ENCODE measurements at regions not wholly inside any gene's neighbourhood (a gene's known extent, or its start where the extent isn't known, plus 50 kb on each side); places are given as distances from the start of the nearest gene placed in this dataset.

DNA sequence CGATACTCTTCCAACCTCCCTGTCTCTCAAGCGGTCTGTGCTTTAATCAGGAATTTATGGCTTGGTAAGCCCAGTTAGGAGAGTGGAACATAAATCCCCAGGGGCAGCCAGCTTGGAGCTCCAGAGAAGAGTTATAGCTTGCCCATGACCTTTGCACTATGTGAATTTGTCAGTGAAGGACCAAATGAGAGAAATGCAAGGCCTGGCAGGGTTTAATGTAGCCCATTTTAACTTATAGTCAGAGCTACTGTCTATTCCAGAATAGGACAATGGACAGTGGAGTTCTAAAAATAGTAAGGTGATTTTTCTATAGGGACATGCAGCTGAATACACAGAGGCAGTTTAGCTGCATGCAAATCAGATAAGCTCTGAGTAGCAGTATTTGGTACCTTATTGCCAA lies 142.6 kb upstream of the CAV2 start:
- in situ Hi-C loops (cut with HindIII; ENCODE audit: low pct_ligation_motif_present, low sequenced_read_pairs): no loop called here
- Histone ChIP-seq H3K27me3 (replicated peaks) (no peaks in the 10 kb centered on the region), H3K27ac (peak overlapping the region; percentile 56), H3K4me3 (ENCODE audit: low read depth, low read length) (no peak overlapping the region), H3K36me3 (replicated peaks) (no peaks in the 10 kb centered on the region)
- no peak for DNase-seq
- TF ChIP-seq, protein P1, sequence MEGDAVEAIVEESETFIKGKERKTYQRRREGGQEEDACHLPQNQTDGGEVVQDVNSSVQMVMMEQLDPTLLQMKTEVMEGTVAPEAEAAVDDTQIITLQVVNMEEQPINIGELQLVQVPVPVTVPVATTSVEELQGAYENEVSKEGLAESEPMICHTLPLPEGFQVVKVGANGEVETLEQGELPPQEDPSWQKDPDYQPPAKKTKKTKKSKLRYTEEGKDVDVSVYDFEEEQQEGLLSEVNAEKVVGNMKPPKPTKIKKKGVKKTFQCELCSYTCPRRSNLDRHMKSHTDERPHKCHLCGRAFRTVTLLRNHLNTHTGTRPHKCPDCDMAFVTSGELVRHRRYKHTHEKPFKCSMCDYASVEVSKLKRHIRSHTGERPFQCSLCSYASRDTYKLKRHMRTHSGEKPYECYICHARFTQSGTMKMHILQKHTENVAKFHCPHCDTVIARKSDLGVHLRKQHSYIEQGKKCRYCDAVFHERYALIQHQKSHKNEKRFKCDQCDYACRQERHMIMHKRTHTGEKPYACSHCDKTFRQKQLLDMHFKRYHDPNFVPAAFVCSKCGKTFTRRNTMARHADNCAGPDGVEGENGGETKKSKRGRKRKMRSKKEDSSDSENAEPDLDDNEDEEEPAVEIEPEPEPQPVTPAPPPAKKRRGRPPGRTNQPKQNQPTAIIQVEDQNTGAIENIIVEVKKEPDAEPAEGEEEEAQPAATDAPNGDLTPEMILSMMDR (IDR thresholded peaks at IDR 0.05; ENCODE audit: low read depth, low read length, missing control alignments): no peak

DNA sequence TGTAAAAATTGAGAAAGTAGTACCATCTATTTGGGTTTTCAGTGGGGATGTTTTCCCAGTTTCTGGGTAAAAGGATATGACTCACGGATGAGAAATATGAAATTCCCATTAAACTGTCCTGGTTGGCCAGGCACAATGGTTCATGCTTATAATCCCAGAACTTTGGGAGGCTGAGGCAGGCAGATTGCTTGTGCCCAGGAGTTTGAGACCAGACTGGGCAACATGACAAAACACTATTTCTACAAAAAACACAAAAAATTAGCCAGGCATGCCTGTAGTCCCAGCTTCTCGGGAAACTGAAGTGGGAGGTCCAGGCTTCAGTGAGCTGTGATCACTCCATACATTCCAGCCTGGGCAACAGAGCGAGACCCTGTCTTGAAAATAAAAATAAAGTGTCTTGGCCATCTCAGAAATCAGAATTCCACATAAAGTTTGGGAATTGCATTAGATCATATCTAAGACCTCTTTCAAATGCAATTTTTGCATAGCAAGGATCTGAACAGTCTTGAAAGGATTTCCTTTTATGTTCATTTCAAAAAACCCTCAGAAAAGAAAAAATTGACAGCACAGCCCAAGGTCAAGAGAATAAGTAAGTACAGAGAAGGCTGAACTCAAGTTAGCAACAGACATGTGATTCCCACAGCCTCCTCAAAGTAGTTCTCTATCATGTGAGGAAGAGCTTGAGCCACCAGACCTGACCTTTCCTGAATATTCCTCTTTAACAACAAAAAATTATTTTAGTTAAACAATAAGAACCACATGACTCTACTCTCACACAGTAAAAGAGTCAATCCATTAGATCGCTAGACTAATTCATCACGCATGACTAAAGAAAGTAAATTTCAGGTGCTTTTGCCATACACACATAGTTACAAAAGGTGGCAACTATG lies 141.5 kb upstream of the CAV2 start:
- no peaks in the 10 kb centered on the region for H3K27me3 ChIP-seq (replicated peaks)
- H3K4me3 ChIP-seq (ENCODE audit: low read depth, low read length): no peak overlapping the region
- in situ Hi-C loops (cut with HindIII; ENCODE audit: low pct_ligation_motif_present, low sequenced_read_pairs): no loop called here
- H3K27ac ChIP-seq: peak overlapping the region; percentile 56
- TF ChIP-seq, protein P1 (IDR thresholded peaks at IDR 0.05; ENCODE audit: low read depth, low read length, missing control alignments): no peak
- no peak for DNase-seq
- H3K36me3 ChIP-seq (replicated peaks): no peaks in the 10 kb centered on the region

DNA sequence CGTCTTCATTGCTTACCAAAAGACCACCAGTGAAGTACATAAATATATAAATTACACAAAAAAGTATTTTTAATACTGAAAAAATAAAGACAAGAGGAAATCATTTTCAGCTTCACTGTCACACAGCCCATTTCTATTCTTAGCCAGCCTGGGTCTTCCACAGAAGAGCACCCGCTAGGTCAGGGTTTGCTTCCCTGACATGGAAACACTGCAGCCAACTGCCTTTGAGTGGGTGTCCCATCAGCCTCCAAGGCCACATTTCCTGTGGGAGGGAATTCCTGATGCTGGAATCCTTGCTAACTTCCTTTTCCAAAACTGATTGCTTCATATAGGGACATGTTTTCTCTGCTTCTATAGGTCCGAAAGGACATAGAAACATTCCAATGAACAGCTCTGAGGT lies 137.8 kb upstream of the CAV2 start:
- TF ChIP-seq, protein P1 (IDR thresholded peaks at IDR 0.05; ENCODE audit: low read depth, low read length, missing control alignments): no peak
- Histone ChIP-seq H3K4me3 (ENCODE audit: low read depth, low read length) (no peak overlapping the region), H3K27me3 (replicated peaks) (no peaks in the 10 kb centered on the region), H3K27ac (no peak overlapping the region), H3K36me3 (replicated peaks) (no peaks in the 10 kb centered on the region)
- in situ Hi-C loops (cut with HindIII; ENCODE audit: low pct_ligation_motif_present, low sequenced_read_pairs): no loop called here
- DNase-seq: no peak

DNA sequence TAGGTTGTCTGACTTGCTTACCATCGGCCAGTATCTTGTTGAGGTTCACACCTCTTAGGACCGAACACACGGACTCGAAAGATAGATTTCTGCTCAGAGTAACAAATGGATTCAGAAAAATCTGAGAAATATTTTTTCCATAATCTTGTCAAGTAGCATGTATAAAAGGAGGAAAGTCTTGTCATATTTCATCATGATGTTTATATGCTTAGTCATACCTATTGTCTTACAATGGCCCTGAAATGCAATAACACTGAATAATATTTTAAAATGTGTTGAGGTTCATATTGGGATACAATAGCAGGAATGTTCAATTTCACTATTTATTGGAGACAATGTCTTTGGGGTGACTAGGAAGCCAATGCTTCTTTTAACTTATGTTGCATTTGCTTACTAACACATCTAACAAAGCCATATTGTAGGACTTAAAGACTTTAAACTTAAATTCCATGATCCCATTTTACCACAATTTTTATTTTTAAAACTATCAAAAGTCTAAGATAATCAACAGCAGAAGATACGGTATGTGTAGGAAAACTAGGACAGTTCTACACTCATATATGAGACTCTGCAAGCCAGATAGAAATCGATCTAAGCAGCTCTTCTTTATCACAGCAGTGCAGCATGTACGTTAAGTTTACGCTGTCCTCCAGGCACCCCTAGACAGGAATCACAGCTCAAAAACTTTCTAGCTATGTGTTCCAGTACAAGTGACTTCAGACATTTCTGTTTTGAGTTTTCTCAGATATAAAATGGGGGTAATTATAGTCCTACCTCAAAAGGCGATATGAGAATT lies 135.7 kb upstream of the CAV2 start:
- Histone ChIP-seq H3K36me3 (replicated peaks) (no peaks in the 10 kb centered on the region), H3K27ac (peak overlapping the region; percentile 40), H3K27me3 (replicated peaks) (no peaks in the 10 kb centered on the region), H3K4me3 (ENCODE audit: low read depth, low read length) (no peak overlapping the region)
- in situ Hi-C loops (cut with HindIII; ENCODE audit: low pct_ligation_motif_present, low sequenced_read_pairs): no loop called here
- TF ChIP-seq, protein P1 (IDR thresholded peaks at IDR 0.05; ENCODE audit: low read depth, low read length, missing control alignments): no peak
- DNase-seq: no peak

DNA sequence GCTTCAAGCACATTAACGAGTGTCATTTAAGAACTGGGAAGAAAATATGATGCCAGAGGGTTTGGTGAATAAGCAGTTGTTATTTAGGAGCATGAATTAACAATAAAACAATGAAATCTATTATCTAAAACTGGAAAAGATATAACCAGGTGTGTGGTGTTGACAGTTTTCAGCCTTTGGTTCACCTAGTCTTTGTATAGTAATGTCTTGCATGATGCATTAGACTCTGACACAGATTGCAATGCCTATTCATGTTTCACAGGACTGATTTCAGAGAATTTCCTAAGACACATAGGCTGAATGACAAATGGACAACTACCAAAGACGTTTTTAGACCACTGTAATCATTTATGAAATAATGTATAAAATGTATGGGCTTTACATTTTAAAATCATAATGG lies 135.1 kb upstream of the CAV2 start:
- no peak for DNase-seq
- Histone ChIP-seq H3K36me3 (replicated peaks) (no peaks in the 10 kb centered on the region), H3K27me3 (replicated peaks) (no peaks in the 10 kb centered on the region), H3K27ac (no peak overlapping the region), H3K4me3 (ENCODE audit: low read depth, low read length) (no peak overlapping the region)
- in situ Hi-C loops (cut with HindIII; ENCODE audit: low pct_ligation_motif_present, low sequenced_read_pairs): no loop called here
- TF ChIP-seq, protein P1 (IDR thresholded peaks at IDR 0.05; ENCODE audit: low read depth, low read length, missing control alignments): no peak
